ENCODE measurements at regions not wholly inside any gene's neighbourhood (a gene's known extent, or its start where the extent isn't known, plus 50 kb on each side); places are given as distances from the start of the nearest gene placed in this dataset.

DNA sequence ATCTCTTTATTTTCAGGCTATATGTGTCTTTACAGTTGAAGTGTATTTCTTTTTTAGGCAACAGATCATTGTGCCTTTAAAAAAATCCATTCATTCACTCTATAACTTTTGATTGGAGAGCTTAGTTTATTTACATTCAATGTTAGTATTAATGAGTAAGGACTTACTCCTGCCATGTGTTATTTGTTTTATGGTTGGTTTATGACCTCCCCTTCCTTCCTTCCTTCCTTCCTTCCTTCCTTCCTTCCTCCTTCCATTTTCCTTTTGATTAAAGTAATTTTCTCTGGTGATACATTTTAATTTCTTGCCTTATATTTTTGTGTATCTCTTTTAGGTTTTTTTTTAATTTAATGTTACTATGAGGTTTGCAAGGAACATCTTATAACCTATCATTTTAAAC is 1005.3 kb upstream of the EPHA7 start:
- no peaks in the 10 kb centered on the region for H3K4me1 ChIP-seq (ENCODE audit: control insufficient read depth, insufficient read depth, low read length)
- intact Hi-C loops (cut with micrococcal nuclease; ENCODE audit: unreplicated experiment), result no loop called here
- no TSS peak for BruUV-seq (replicated peaks)
- no peaks in the 10 kb centered on the region for H3K27me3 ChIP-seq (ENCODE audit: control insufficient read depth, insufficient read depth, low read length)
- TF ChIP-seq TCF7L2 (IDR thresholded peaks at IDR 0.05; ENCODE audit: low read depth, low read length) (no peak), SIN3A (IDR thresholded peaks at IDR 0.05; ENCODE audit: borderline replicate concordance, insufficient read depth, low read depth, low read length) (no peak), REST (IDR thresholded peaks at IDR 0.05; ENCODE audit: insufficient read depth in 1 of 2, low read depth in 2 of 2, low read length in 1 of 2) (no peak), CTCF (IDR thresholded peaks at IDR 0.05) (no peak), POLR2AphosphoS5 (IDR thresholded peaks at IDR 0.05; ENCODE audit: low read depth, low read length) (no peak)
- H3K27ac ChIP-seq (ENCODE audit: low read length), result no peak overlapping the region
- no peaks in the 10 kb centered on the region for H3K36me3 ChIP-seq (ENCODE audit: control insufficient read depth, insufficient read depth, low read length)
- DNase-seq (ENCODE audit: low read depth, low spot score), result no peak
- POLR2A ChIA-PET, result no interaction called here
- no peak overlapping the region for H3K4me3 ChIP-seq (ENCODE audit: low read depth in 2 of 2, low read length in 2 of 2)
- CTCF ChIA-PET, result no interaction called here
- no peaks in the 10 kb centered on the region for H3K9me3 ChIP-seq (ENCODE audit: control insufficient read depth, insufficient read depth, low read depth, low read length)
- in situ Hi-C loops (cut with HindIII; ENCODE audit: low pct_unique_long_range_greater_than_20kb, low sequenced_read_pairs), result no loop called here
- no peak for ATAC-seq

DNA sequence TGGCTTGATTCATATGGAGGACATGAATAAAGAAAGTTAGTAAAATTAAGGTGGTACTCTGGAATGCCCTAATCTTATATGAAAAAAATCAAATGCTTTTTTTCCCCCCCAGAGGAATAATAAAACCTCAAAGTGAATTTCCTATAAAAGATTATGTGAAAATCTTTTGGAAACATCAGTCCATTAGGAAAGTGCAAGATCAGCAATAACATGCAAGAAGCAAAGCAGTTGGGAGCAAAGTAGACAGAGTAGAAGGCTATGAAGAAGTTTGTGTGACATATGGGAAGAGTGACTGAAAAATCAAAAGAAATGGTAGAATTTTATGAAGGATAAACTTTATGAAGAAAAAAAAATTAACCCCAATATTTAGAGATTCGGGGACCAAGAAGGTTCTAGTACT is 998.0 kb upstream of the EPHA7 start:
- in situ Hi-C loops (cut with HindIII; ENCODE audit: low pct_unique_long_range_greater_than_20kb, low sequenced_read_pairs), result no loop called here
- no peak overlapping the region for H3K4me3 ChIP-seq (ENCODE audit: low read depth in 2 of 2, low read length in 2 of 2)
- no peak for TF ChIP-seq CTCF (IDR thresholded peaks at IDR 0.05)
- H3K4me1 ChIP-seq (ENCODE audit: control insufficient read depth, insufficient read depth, low read length), result no peaks in the 10 kb centered on the region
- no peak overlapping the region for H3K27ac ChIP-seq (ENCODE audit: low read length)
- POLR2A ChIA-PET, result no interaction called here
- H3K36me3 ChIP-seq (ENCODE audit: control insufficient read depth, insufficient read depth, low read length), result no peaks in the 10 kb centered on the region
- no peak for ATAC-seq
- no peak for DNase-seq (ENCODE audit: low read depth, low spot score)
- H3K27me3 ChIP-seq (ENCODE audit: control insufficient read depth, insufficient read depth, low read length), result no peaks in the 10 kb centered on the region
- no TSS peak for BruUV-seq (replicated peaks)
- intact Hi-C loops (cut with micrococcal nuclease; ENCODE audit: unreplicated experiment), result no loop called here
- H3K9me3 ChIP-seq (ENCODE audit: control insufficient read depth, insufficient read depth, low read depth, low read length), result no peaks in the 10 kb centered on the region
- CTCF ChIA-PET, result no interaction called here

DNA sequence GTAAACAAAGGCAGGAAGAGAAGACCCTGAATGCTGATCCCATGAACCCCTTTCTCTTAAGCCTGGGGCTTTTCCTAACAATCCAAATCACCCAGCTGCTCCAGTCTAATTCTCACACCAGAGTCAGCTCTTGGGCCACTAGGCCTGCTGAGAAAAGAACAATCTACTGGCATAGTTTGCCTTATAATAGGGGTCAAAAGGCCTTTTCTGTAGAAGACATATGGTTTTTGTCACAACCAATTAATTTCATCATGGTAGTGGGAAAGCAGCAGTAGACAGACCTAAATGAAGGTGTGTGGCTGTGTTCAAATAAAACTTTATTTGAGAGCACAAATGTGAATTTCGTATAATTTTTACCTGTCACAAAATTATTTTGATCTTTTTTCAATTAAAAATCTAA is 994.7 kb upstream of the EPHA7 start:
- TF ChIP-seq REST (IDR thresholded peaks at IDR 0.05; ENCODE audit: insufficient read depth in 1 of 2, low read depth in 2 of 2, low read length in 1 of 2), result no peak
- no peaks in the 10 kb centered on the region for H3K4me1 ChIP-seq (ENCODE audit: control insufficient read depth, insufficient read depth, low read length)
- intact Hi-C loops (cut with micrococcal nuclease; ENCODE audit: unreplicated experiment), result no loop called here
- ATAC-seq (no peak), DNase-seq (ENCODE audit: low read depth, low spot score) (no peak)
- no peak overlapping the region for H3K27ac ChIP-seq (ENCODE audit: low read length)
- BruUV-seq (replicated peaks), result no TSS peak
- no peak overlapping the region for H3K4me3 ChIP-seq (ENCODE audit: low read depth in 2 of 2, low read length in 2 of 2)
- in situ Hi-C loops (cut with HindIII; ENCODE audit: low pct_unique_long_range_greater_than_20kb, low sequenced_read_pairs), result no loop called here
- no peaks in the 10 kb centered on the region for H3K9me3 ChIP-seq (ENCODE audit: control insufficient read depth, insufficient read depth, low read depth, low read length)
- POLR2A ChIA-PET, result no interaction called here
- H3K27me3 ChIP-seq (ENCODE audit: control insufficient read depth, insufficient read depth, low read length), result no peaks in the 10 kb centered on the region
- H3K36me3 ChIP-seq (ENCODE audit: control insufficient read depth, insufficient read depth, low read length), result no peaks in the 10 kb centered on the region
- CTCF ChIA-PET, result no interaction called here
